ENCODE measurements at regions not wholly inside any gene's neighbourhood (a gene's known extent, or its start where the extent isn't known, plus 50 kb on each side); places are given as distances from the start of the nearest gene placed in this dataset.

DNA sequence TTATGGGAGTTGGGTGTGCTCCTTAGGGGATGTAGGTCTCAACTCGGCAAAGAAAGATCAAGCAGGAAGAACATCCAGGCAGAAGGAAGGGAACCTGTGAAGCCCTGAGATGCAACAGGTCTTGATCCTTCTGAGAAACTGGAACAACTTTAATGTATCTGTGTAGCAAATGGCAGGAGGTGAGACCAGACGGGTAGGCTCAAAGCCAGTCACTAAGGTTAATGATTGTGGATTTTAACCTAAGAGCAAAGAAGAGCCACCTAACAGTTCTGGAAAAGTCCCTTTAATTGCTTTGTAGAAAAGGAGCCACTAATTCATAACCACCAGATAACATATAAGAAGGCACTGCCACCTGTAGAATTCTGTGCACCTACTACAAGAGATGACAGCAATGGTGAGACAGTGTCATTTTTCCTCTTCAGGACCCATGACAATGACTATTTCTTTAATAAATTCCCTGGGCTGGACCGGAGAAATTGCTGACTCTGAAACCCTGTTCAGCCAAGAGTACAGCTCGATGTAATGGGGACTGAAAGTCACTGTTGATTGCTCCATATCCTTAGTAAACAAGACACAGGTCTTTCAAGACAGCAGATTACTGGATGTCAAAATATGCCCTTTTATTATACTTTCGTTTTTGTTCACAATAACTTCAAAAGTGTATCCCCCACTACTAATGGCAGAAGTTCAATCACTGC, 326.2 kb downstream of the CBLN4 start:
- no peak for ATAC-seq
- TF ChIP-seq, protein P1, sequence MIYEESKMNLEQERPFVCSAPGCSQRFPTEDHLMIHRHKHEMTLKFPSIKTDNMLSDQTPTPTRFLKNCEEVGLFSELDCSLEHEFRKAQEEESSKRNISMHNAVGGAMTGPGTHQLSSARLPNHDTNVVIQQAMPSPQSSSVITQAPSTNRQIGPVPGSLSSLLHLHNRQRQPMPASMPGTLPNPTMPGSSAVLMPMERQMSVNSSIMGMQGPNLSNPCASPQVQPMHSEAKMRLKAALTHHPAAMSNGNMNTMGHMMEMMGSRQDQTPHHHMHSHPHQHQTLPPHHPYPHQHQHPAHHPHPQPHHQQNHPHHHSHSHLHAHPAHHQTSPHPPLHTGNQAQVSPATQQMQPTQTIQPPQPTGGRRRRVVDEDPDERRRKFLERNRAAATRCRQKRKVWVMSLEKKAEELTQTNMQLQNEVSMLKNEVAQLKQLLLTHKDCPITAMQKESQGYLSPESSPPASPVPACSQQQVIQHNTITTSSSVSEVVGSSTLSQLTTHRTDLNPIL (CRISPR knock-in tag; IDR thresholded peaks at IDR 0.05; ENCODE audit: low read depth) = no peak
- TF ChIP-seq SNAI2 (CRISPR knock-in tag; IDR thresholded peaks at IDR 0.05) = no peak

DNA sequence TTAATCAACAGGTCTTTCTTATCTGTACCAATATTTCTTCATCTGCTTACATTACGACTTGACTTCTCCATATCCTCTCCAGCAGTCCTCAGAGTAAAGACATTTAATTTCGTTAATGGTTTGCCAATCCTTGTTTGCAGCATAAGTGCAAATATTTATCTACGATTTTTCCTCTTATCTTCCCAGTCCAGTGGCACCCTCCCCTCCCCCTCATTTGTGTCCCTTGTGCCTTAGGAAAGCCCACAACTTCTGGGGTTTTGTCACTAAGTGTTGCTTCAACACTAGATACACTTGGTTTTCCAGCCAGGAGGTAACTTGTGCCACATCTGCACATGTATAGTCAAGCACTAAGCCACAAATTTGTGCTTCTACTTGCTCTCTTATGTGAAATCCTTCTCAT, 327.2 kb downstream of the CBLN4 start:
- ATAC-seq = no peak
- TF ChIP-seq ARNTL (CRISPR knock-in tag; IDR thresholded peaks at IDR 0.05; ENCODE audit: borderline replicate concordance, low read depth) (no peak), ZNF565 (CRISPR knock-in tag; conservative IDR thresholded peaks at IDR 0.05; ENCODE audit: low read depth) (no peak), ZFP30 (CRISPR knock-in tag; IDR thresholded peaks at IDR 0.05) (no peak), SNAI2 (CRISPR knock-in tag; IDR thresholded peaks at IDR 0.05) (no peak)
- TF ChIP-seq, protein P2, sequence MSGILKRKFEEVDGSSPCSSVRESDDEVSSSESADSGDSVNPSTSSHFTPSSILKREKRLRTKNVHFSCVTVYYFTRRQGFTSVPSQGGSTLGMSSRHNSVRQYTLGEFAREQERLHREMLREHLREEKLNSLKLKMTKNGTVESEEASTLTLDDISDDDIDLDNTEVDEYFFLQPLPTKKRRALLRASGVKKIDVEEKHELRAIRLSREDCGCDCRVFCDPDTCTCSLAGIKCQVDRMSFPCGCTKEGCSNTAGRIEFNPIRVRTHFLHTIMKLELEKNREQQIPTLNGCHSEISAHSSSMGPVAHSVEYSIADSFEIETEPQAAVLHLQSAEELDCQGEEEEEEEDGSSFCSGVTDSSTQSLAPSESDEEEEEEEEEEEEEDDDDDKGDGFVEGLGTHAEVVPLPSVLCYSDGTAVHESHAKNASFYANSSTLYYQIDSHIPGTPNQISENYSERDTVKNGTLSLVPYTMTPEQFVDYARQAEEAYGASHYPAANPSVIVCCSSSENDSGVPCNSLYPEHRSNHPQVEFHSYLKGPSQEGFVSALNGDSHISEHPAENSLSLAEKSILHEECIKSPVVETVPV (CRISPR knock-in tag; IDR thresholded peaks at IDR 0.05) = no peak

DNA sequence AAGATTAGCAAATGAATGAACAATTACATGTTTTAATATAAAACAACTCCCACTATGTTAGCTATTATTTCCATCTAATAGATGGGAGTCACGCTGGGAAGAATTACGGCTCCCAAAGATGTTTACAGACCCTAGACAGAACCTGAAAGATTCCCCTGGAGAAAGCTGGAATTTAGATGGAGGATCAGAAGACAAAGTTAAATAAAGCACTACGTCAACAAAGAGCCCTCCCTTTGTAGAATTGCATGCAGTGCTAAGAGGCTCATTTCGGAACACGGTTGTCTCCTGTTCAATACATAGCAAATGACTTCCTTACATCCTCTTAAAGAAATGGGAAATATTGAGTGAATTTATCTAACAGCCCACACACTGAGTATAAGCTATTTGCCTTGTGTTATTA, 328.3 kb downstream of the CBLN4 start:
- no peak for TF ChIP-seq TOX (CRISPR knock-in tag; IDR thresholded peaks at IDR 0.05; ENCODE audit: borderline replicate concordance)
- TF ChIP-seq, protein P3, sequence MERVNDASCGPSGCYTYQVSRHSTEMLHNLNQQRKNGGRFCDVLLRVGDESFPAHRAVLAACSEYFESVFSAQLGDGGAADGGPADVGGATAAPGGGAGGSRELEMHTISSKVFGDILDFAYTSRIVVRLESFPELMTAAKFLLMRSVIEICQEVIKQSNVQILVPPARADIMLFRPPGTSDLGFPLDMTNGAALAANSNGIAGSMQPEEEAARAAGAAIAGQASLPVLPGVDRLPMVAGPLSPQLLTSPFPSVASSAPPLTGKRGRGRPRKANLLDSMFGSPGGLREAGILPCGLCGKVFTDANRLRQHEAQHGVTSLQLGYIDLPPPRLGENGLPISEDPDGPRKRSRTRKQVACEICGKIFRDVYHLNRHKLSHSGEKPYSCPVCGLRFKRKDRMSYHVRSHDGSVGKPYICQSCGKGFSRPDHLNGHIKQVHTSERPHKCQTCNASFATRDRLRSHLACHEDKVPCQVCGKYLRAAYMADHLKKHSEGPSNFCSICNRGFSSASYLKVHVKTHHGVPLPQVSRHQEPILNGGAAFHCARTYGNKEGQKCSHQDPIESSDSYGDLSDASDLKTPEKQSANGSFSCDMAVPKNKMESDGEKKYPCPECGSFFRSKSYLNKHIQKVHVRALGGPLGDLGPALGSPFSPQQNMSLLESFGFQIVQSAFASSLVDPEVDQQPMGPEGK (CRISPR knock-in tag; IDR thresholded peaks at IDR 0.05; ENCODE audit: borderline replicate concordance) = no peak
- TF ChIP-seq ZC3H10 (CRISPR knock-in tag; IDR thresholded peaks at IDR 0.05) = no peak
- TF ChIP-seq ARNTL (CRISPR knock-in tag; IDR thresholded peaks at IDR 0.05; ENCODE audit: borderline replicate concordance, low read depth) = no peak
- TF ChIP-seq ZFP3 (CRISPR knock-in tag; IDR thresholded peaks at IDR 0.05) = no peak
- no peak for TF ChIP-seq GLIS3 (CRISPR knock-in tag; IDR thresholded peaks at IDR 0.05)
- TF ChIP-seq, protein P2 (CRISPR knock-in tag; IDR thresholded peaks at IDR 0.05) = no peak
- no peak for TF ChIP-seq ZFP30 (CRISPR knock-in tag; IDR thresholded peaks at IDR 0.05)
- TF ChIP-seq, protein P4, sequence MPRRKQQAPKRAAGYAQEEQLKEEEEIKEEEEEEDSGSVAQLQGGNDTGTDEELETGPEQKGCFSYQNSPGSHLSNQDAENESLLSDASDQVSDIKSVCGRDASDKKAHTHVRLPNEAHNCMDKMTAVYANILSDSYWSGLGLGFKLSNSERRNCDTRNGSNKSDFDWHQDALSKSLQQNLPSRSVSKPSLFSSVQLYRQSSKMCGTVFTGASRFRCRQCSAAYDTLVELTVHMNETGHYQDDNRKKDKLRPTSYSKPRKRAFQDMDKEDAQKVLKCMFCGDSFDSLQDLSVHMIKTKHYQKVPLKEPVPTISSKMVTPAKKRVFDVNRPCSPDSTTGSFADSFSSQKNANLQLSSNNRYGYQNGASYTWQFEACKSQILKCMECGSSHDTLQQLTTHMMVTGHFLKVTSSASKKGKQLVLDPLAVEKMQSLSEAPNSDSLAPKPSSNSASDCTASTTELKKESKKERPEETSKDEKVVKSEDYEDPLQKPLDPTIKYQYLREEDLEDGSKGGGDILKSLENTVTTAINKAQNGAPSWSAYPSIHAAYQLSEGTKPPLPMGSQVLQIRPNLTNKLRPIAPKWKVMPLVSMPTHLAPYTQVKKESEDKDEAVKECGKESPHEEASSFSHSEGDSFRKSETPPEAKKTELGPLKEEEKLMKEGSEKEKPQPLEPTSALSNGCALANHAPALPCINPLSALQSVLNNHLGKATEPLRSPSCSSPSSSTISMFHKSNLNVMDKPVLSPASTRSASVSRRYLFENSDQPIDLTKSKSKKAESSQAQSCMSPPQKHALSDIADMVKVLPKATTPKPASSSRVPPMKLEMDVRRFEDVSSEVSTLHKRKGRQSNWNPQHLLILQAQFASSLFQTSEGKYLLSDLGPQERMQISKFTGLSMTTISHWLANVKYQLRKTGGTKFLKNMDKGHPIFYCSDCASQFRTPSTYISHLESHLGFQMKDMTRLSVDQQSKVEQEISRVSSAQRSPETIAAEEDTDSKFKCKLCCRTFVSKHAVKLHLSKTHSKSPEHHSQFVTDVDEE (CRISPR knock-in tag; IDR thresholded peaks at IDR 0.05) = no peak
- TF ChIP-seq ISL1 (CRISPR knock-in tag; IDR thresholded peaks at IDR 0.05) = no peak
- no peak for TF ChIP-seq ZNF70 (CRISPR knock-in tag; IDR thresholded peaks at IDR 0.05)
- no peak for ATAC-seq

DNA sequence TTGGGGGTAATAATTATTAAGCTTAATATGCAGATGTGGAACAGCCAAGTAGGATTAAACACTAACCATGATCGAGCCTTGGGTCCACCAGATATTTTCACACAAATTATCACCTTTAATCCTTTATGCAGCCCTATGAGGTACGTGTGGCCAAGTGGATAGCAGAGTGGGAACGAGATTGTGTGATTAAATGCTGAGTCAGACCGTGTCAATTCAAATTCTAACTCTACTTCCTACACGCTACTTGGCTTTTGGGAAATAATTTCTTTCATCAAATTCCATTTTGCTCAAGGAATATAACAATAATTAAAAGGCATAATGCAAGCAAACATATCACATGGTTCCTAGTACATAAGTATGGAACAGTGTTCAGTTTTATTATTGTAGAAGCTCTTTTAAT, 329.2 kb downstream of the CBLN4 start:
- ATAC-seq = no peak
- TF ChIP-seq SNAI2 (CRISPR knock-in tag; IDR thresholded peaks at IDR 0.05) (no peak), TCF4 (CRISPR knock-in tag; IDR thresholded peaks at IDR 0.05; ENCODE audit: borderline replicate concordance) (no peak), ESRRG (CRISPR knock-in tag; IDR thresholded peaks at IDR 0.05) (no peak), TOX (CRISPR knock-in tag; IDR thresholded peaks at IDR 0.05; ENCODE audit: borderline replicate concordance) (no peak), ZNF565 (CRISPR knock-in tag; conservative IDR thresholded peaks at IDR 0.05; ENCODE audit: low read depth) (no peak)
- TF ChIP-seq, protein P4 (CRISPR knock-in tag; IDR thresholded peaks at IDR 0.05) = no peak
- TF ChIP-seq, protein P1 (CRISPR knock-in tag; IDR thresholded peaks at IDR 0.05; ENCODE audit: low read depth) = no peak

Data from SK-N-SH treated with all-trans-retinoic acid at 6 μM for 48 hours (cell line).